Tibial artery (tissue), 4 donors: ENCODE measurements at regions not wholly inside any gene's neighbourhood (a gene's known extent, or its start where the extent isn't known, plus 50 kb on each side); places are given as distances from the start of the nearest gene placed in this dataset.
A peak's percentile ranks its signal among the peaks of the same experiment; 100 is the strongest.

Source experiments
- DNase-seq, 2 donors: peaks; one replicate each; pipeline ENCODE4 v3.0.0-alpha.2; 2019
- H3K27ac ChIP-seq, 2 donors: fragments of 200-600 bp; sonication (generic) in 1 of 2; 1 replicate in 1 of 2; 2 replicates in 1 of 2; pipeline ENCODE4 v1.5.1; 2018 to 2019; ENCODE audit warnings: mild to moderate bottlenecking in 1 of 2
- H3K27me3 ChIP-seq, 2 donors: fragments of 200-600 bp; sonication (generic) in 1 of 2; one replicate each; pipeline versions ENCODE4 v1.5.1 to v1.6.0; 2016 to 2019
- H3K36me3 ChIP-seq, 3 donors: fragments of 200-600 bp; sonication (generic) in 2 of 3; one replicate each; pipeline ENCODE4 v1.5.1; 2016 to 2019; ENCODE audit warnings: mild to moderate bottlenecking in 2 of 3
- H3K4me1 ChIP-seq, 4 donors: fragments of 200-600 bp; sonication (generic) in 2 of 4; 1 replicate in 3 of 4; 2 replicates in 1 of 4; pipeline ENCODE4 v1.5.1; 2016 to 2019
- H3K4me3 ChIP-seq, 2 donors: fragments of 200-600 bp; sonication (generic) in 1 of 2; 1 replicate in 1 of 2; 2 replicates in 1 of 2; pipeline ENCODE4 v1.5.1; 2018 to 2019; ENCODE audit warnings: mild to moderate bottlenecking in 2 of 2
- H3K9me3 ChIP-seq, 3 donors: fragments of 200-600 bp; sonication (generic) in 1 of 3; one replicate each; pipeline ENCODE4 v1.5.1; 2016 to 2019
- intact Hi-C: fragments of 100-400 bp; cut with DNase I; formaldehyde crosslinking; loops from one replicate; pipeline ENCODE4 v1.15.0; 2023; ENCODE audit warnings: low total_unique reads
- TF ChIP-seq, protein P1 (sequence below), 2 experiments: fragments of 200-600 bp in 1 of 2; fragments of 450-650 bp in 1 of 2; IDR thresholded peaks; one replicate each; pipeline ENCODE4 v1.5.1; 2017 to 2019; ENCODE audit warnings: antibody characterized with exemption in 2 of 2, mild to moderate bottlenecking in 1 of 2, moderate library complexity in 1 of 2

DNA sequence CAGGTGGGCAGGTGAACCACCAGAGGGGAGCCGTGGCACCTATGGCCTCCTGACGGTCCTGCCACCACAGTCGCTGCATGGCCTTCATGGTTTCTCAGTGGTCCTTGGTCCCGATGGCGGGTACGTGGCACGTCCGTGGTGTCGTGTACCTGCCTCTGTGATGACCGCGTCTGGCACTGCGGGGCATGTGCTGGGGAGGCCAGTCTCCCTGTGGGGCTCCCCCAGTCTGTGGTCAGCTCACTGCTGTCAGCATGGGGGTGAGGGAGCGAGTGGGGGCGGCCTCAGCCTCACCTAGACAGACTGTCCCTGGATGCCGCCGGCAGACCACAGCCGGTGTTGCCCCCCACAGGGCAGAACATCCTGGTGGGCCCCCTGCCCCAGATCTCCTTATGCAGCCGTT, 267.2 kb downstream of the SEC23A start:
- no peak for DNase-seq
- H3K9me3 ChIP-seq = no peaks in the 10 kb centered on the region
- H3K27ac ChIP-seq = no peak overlapping the region
- TF ChIP-seq, protein P1, sequence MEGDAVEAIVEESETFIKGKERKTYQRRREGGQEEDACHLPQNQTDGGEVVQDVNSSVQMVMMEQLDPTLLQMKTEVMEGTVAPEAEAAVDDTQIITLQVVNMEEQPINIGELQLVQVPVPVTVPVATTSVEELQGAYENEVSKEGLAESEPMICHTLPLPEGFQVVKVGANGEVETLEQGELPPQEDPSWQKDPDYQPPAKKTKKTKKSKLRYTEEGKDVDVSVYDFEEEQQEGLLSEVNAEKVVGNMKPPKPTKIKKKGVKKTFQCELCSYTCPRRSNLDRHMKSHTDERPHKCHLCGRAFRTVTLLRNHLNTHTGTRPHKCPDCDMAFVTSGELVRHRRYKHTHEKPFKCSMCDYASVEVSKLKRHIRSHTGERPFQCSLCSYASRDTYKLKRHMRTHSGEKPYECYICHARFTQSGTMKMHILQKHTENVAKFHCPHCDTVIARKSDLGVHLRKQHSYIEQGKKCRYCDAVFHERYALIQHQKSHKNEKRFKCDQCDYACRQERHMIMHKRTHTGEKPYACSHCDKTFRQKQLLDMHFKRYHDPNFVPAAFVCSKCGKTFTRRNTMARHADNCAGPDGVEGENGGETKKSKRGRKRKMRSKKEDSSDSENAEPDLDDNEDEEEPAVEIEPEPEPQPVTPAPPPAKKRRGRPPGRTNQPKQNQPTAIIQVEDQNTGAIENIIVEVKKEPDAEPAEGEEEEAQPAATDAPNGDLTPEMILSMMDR (IDR thresholded peaks at IDR 0.05) = no peak
- H3K4me3 ChIP-seq = no peak overlapping the region
- no peaks in the 10 kb centered on the region for H3K36me3 ChIP-seq
- H3K27me3 ChIP-seq = no peaks in the 10 kb centered on the region
- peaks cover 0 to 25% (median 8%) of the 10 kb centered on the region in 4 donors for H3K4me1 ChIP-seq
- intact Hi-C loops = no loop called here

DNA sequence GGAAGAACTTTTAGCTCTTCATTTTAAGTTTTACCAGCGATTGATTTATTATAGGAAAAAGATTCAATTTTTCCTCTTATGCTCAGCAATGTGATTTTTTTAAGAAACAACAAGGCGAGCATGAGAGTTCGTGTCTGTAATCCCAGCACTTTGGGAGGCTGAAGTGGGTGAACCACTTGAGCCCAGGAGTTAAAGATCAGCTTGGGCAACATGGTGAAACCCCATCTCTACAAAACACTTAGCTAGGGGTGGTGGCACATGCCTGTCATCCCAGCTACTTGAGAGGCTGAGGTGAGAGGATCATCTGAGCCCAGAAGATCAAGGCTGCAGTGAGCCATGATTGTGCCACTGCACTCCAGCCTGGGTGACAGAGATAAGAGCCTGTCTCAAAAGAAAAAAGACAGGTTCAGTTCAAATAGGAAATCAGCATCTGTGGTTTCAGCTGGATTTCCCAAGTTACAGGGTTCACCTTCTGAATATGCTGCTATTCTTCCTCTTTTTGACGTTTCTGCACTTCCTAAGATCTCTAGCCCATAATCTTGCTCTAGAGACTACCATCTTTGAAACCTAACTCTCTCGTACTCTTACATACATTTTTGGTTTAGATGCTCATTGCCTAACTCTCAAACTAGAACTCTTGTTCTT, 274.7 kb downstream of the SEC23A start:
- intact Hi-C loops = no loop called here
- Histone ChIP-seq H3K27me3 (no peaks in the 10 kb centered on the region), H3K4me3 (no peak overlapping the region), H3K9me3 (no peaks in the 10 kb centered on the region), H3K4me1 (peaks cover 0 to 18% (median 0%) of the 10 kb centered on the region in 4 donors), H3K27ac (peak overlapping the region; percentile 35 to 59), H3K36me3 (no peaks in the 10 kb centered on the region)
- TF ChIP-seq, protein P1 (IDR thresholded peaks at IDR 0.05) = no peak
- DNase-seq = no peak

DNA sequence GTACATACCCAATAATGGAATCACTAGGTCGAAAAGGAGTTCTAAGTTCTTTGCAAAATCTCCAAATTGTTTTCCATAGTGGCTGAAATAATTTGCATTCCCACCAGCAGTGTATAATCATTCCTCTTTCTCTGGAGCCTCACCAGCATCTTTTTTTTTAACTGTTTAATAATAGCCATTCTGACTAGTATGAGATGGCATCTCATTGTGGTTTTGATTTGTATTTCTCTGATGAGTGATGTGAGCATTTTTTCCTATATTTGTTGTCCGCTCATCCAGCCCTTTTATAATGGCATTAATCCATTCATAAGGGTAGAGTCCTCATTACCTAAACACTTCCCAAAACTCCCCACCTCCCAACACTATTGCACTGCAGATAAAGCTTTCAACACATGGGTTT, 278.3 kb downstream of the SEC23A start:
- TF ChIP-seq, protein P1 (IDR thresholded peaks at IDR 0.05) = no peak
- intact Hi-C loops = no loop called here

DNA sequence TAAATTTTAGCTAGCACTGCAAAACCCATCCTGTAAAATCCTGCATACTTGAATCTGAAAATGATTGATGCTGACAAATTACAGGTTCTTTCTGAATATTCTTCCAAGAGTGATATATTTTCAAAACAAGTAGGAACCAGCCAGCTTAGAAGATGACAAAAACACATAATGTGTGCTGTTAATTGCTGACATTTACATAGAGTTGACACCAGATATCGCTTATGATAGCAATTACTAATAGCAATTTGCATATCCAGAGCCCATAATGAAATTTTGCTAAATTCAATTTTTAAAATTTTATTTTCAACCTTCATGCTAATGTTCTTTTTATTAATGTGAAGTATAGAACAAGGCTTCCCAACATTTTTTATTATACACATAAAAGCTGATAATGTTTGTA, 284.5 kb downstream of the SEC23A start:
- no peaks in the 10 kb centered on the region for H3K9me3 ChIP-seq
- DNase-seq = no peak
- intact Hi-C loops = no loop called here
- no peak overlapping the region for H3K27ac ChIP-seq
- H3K27me3 ChIP-seq = no peaks in the 10 kb centered on the region
- H3K4me1 ChIP-seq = no peaks in the 10 kb centered on the region
- H3K36me3 ChIP-seq = no peaks in the 10 kb centered on the region
- no peak overlapping the region for H3K4me3 ChIP-seq
- TF ChIP-seq, protein P1 (IDR thresholded peaks at IDR 0.05) = no peak

More for the DNA sequence above, 278.3 kb downstream of the SEC23A start:
- DNase-seq = no peak
- Histone ChIP-seq H3K36me3 (no peaks in the 10 kb centered on the region), H3K4me1 (peaks cover 0 to 18% (median 0%) of the 10 kb centered on the region in 4 donors), H3K9me3 (no peaks in the 10 kb centered on the region), H3K27ac (no peak overlapping the region), H3K27me3 (no peaks in the 10 kb centered on the region), H3K4me3 (no peak overlapping the region)

DNA sequence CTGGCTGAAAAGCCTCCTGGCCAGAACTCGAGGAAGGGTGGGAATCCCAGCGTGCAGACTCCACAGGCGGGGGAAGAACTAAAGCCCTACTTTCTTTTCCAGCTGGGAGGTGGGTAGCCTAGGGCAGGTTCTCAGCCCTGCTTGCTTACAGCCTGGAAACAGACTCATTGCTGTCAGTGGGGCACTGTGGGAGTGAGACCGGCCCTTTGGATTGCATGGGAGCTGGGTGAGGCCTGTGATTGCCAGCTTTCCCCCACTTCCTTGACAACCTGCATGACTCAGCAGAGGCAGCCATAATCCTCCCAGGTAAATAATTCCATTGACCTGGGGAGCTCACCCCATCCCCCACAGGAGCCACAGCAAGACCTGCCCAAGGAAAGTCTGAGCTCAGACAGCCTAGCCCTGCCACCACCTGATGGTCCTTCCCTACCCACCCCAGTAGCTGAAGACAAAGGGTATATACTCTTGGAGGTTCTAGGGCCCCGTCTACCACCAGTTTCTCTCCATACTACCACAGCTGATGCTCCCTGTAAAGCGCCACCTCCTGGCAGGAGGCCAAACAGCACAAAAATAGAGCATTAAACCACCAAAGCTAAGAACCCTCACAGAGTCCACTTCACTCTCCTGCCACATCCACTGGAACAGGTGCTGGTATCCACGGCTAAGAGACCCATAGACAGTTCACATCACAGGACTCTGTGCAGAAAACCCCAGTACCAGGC, 294.1 kb downstream of the SEC23A start:
- no peaks in the 10 kb centered on the region for H3K27me3 ChIP-seq
- H3K36me3 ChIP-seq = no peaks in the 10 kb centered on the region
- no peak overlapping the region for H3K27ac ChIP-seq
- no peak for DNase-seq
- intact Hi-C loops = no loop called here
- no peak overlapping the region for H3K4me3 ChIP-seq
- H3K4me1 ChIP-seq = no peaks in the 10 kb centered on the region
- H3K9me3 ChIP-seq = no peaks in the 10 kb centered on the region
- TF ChIP-seq, protein P1 (IDR thresholded peaks at IDR 0.05) = no peak
